ENCODE measurements at regions not wholly inside any gene's neighbourhood (a gene's known extent, or its start where the extent isn't known, plus 50 kb on each side); places are given as distances from the start of the nearest gene placed in this dataset.

DNA sequence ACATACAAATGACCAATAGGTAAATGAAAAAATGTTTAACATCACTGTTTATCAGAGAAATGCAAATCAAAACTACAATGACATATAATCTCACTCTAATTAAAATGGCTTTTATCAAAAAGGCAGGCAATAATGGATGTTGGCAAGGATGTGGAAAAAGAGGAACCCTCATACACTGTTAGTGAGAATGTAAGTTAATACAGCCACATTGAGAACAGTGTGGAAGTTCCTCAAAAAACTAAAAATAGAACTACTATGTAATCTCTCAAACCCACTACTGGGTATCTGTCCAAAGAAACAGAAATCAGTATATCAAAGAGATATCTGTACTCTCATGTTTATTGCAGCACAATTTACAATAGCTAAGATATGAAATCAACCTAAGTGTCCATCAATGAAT lies 165.9 kb upstream of the HHIP start:
- ATAC-seq (ENCODE audit: low read depth) (no peak), DNase-seq (no peak)
- H3K27ac Mint-ChIP-seq: no peak overlapping the region
- H3K9me3 Mint-ChIP-seq: no peaks in the 10 kb centered on the region
- H3K4me3 Mint-ChIP-seq: no peak overlapping the region
- H3K36me3 Mint-ChIP-seq: no peaks in the 10 kb centered on the region
- POLR2A ChIA-PET: no interaction called here
- H3K4me1 Mint-ChIP-seq: no peaks in the 10 kb centered on the region
- no peaks in the 10 kb centered on the region for H3K27me3 Mint-ChIP-seq

- no peak for ATAC-seq (ENCODE audit: low read depth)
- DNase-seq: no peak
- no peaks in the 10 kb centered on the region for H3K4me1 Mint-ChIP-seq
- no peak overlapping the region for H3K4me3 Mint-ChIP-seq
- POLR2A ChIA-PET: no interaction called here
- no peaks in the 10 kb centered on the region for H3K27me3 Mint-ChIP-seq
- H3K36me3 Mint-ChIP-seq: no peaks in the 10 kb centered on the region
- H3K9me3 Mint-ChIP-seq: peaks cover 4% of the 10 kb centered on the region
- no peak overlapping the region for H3K27ac Mint-ChIP-seq
Observed at GRCh38 chr4:144489831-144490230, 156.1 kb upstream of the HHIP start.

- H3K4me1 Mint-ChIP-seq: no peaks in the 10 kb centered on the region
- no peak overlapping the region for H3K4me3 Mint-ChIP-seq
- no peak overlapping the region for H3K27ac Mint-ChIP-seq
- POLR2A ChIA-PET: no interaction called here
- DNase-seq (no peak), ATAC-seq (ENCODE audit: low read depth) (no peak)
- no peaks in the 10 kb centered on the region for H3K36me3 Mint-ChIP-seq
- no peaks in the 10 kb centered on the region for H3K9me3 Mint-ChIP-seq
- no peaks in the 10 kb centered on the region for H3K27me3 Mint-ChIP-seq
Observed at GRCh38 chr4:144494280-144494679, 151.7 kb upstream of the HHIP start.

GRCh38 chr4:144495944-144496343 lies 150.0 kb upstream of the HHIP start:
- H3K9me3 Mint-ChIP-seq: no peaks in the 10 kb centered on the region
- no peak overlapping the region for H3K27ac Mint-ChIP-seq
- DNase-seq (no peak), ATAC-seq (ENCODE audit: low read depth) (no peak)
- no peaks in the 10 kb centered on the region for H3K4me1 Mint-ChIP-seq
- no peak overlapping the region for H3K4me3 Mint-ChIP-seq
- H3K27me3 Mint-ChIP-seq: no peaks in the 10 kb centered on the region
- no peaks in the 10 kb centered on the region for H3K36me3 Mint-ChIP-seq
- POLR2A ChIA-PET: no interaction called here

- Mint-ChIP-seq H3K4me3 (no peak overlapping the region), H3K36me3 (no peaks in the 10 kb centered on the region), H3K27me3 (no peaks in the 10 kb centered on the region), H3K4me1 (no peaks in the 10 kb centered on the region), H3K27ac (no peak overlapping the region), H3K9me3 (no peaks in the 10 kb centered on the region)
- DNase-seq (no peak), ATAC-seq (ENCODE audit: low read depth) (no peak)
- POLR2A ChIA-PET: no interaction called here
Observed at GRCh38 chr4:144499777-144500176, 146.2 kb upstream of the HHIP start.

DNA sequence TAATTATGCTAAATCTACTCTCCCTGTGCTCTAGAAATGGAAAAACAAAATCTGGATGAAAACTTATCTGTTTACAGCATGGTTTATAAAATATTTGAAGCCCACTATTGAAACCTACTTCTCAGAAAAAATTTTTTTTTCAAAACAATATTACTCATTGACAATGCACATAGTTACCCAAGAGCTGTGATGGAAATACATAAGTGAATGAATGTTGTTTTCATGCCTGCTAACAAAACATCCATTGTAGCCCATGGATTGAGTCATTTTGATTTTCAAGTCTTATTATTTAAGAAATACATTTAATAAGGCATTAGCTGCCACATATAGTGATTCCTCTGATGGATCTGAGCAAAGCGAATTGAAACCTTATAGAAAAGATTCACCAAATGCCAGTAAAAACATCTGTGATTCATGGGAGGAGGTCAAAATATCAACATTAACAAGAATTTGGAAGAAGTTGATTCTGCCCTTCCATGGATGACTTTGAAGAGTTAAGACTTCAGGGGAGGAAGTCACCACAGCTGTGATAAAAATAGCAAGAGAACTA lies 144.7 kb upstream of the HHIP start:
- Mint-ChIP-seq H3K27ac (no peak overlapping the region), H3K36me3 (no peaks in the 10 kb centered on the region), H3K4me1 (no peaks in the 10 kb centered on the region), H3K27me3 (no peaks in the 10 kb centered on the region), H3K4me3 (no peak overlapping the region), H3K9me3 (no peaks in the 10 kb centered on the region)
- POLR2A ChIA-PET: no interaction called here
- ATAC-seq (ENCODE audit: low read depth) (no peak), DNase-seq (no peak)

DNA sequence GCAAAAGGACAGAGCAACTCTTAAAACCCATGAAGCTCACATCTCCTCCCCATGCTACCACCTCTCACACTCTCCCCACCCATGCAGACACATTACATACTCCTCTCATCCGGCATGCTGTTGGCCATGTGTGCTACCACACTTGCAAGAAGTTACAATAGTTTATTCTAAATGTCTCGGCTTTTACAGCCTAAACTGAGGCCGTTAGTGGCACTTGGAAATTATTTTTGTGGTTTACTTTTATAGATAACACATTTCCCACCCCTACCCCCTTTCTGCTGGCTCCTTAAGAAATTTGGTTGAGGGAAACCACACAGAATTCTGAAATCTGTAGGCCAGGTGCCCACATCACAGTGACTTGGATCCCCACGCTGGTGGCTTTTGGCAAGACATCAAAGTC lies 141.1 kb upstream of the HHIP start:
- Mint-ChIP-seq H3K27ac (no peak overlapping the region), H3K4me1 (no peaks in the 10 kb centered on the region), H3K36me3 (no peaks in the 10 kb centered on the region), H3K4me3 (no peak overlapping the region), H3K27me3 (no peaks in the 10 kb centered on the region), H3K9me3 (no peaks in the 10 kb centered on the region)
- POLR2A ChIA-PET: no interaction called here
- ATAC-seq (ENCODE audit: low read depth) (no peak), DNase-seq (no peak)

GRCh38 chr4:144507311-144508101 lies 138.4 kb upstream of the HHIP start:
- no peaks in the 10 kb centered on the region for H3K4me1 Mint-ChIP-seq
- H3K27me3 Mint-ChIP-seq: no peaks in the 10 kb centered on the region
- POLR2A ChIA-PET: no interaction called here
- ATAC-seq (ENCODE audit: low read depth) (no peak), DNase-seq (no peak)
- H3K36me3 Mint-ChIP-seq: no peaks in the 10 kb centered on the region
- H3K4me3 Mint-ChIP-seq: no peak overlapping the region
- no peak overlapping the region for H3K27ac Mint-ChIP-seq
- H3K9me3 Mint-ChIP-seq: no peaks in the 10 kb centered on the region

DNA sequence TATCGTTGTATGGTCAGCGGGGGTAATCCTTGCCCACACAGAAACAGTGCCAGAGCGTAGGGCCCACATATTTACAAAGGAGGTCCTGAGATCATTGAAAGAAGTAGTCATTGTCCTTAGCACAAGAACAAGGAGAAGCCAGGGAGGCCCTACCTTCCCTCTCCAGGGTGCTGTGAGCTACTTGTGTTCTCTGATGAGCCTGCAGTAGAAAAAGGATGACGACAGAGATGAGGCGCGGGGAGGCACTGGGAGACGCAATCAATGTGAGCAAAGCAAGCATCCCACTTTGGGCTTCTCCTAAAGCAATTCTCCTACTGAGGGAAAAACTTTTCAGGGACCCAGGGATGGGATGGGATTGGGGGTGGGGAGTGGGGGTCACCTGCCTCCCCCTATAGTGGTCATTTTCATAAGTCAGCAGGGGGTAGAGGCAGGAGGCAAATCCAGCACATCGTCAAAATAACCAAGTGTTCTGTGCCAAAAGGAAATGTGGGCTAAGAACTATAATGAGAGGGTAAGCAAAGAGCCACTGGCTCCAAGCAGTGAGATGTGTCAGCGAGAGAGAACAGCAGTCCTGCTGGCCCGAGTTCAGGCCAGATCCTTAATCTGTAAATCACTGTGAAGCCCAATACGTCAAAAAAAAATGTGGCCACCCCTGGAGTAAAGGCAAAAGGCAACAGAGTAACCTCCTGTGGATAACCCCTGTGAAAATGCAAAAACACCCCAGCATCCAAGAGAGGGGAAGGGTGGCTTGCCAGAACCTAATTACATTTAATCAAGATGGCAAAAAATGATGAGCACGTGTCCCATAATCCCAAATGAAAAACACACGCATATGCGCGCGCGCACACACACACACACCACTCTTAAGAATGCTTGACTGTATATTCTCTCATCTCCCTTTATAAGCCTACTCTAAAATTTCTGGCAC lies 136.6 kb upstream of the HHIP start:
- Mint-ChIP-seq H3K4me3 (no peak overlapping the region), H3K36me3 (no peaks in the 10 kb centered on the region), H3K27me3 (peaks cover 3% of the 10 kb centered on the region), H3K4me1 (no peaks in the 10 kb centered on the region), H3K9me3 (no peaks in the 10 kb centered on the region), H3K27ac (no peak overlapping the region)
- no peak for DNase-seq
- no peak for ATAC-seq (ENCODE audit: low read depth)
- POLR2A ChIA-PET: no interaction called here

DNA sequence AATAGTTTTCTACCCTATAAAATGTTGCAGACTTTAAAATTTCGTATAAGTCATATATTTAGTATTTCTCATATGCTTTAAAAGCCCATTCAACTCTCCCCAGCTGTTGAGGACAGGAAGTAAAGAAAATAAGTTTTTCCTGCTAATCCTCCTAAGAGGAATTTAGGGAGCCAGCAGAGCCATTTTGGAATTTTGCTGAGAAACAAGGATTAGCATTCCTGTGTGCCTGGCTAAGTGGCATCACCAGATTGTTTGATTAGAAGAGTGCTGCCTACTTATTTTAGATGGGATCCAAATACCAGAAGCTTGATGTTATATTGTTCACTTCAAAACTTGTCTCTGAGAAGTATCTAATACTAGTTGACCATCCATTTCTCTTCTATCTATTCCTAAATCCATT lies 131.2 kb upstream of the HHIP start:
- DNase-seq (no peak), ATAC-seq (ENCODE audit: low read depth) (no peak)
- Mint-ChIP-seq H3K27ac (no peak overlapping the region), H3K36me3 (no peaks in the 10 kb centered on the region), H3K9me3 (no peaks in the 10 kb centered on the region), H3K27me3 (peaks cover 3% of the 10 kb centered on the region), H3K4me3 (no peak overlapping the region), H3K4me1 (no peaks in the 10 kb centered on the region)
- POLR2A ChIA-PET: no interaction called here

GRCh38 chr4:144518181-144518895 lies 127.6 kb upstream of the HHIP start:
- Mint-ChIP-seq H3K4me1 (no peaks in the 10 kb centered on the region), H3K27me3 (no peaks in the 10 kb centered on the region), H3K27ac (no peak overlapping the region), H3K36me3 (no peaks in the 10 kb centered on the region), H3K4me3 (no peak overlapping the region), H3K9me3 (no peaks in the 10 kb centered on the region)
- POLR2A ChIA-PET: no interaction called here
- DNase-seq (no peak), ATAC-seq (ENCODE audit: low read depth) (no peak)

DNA sequence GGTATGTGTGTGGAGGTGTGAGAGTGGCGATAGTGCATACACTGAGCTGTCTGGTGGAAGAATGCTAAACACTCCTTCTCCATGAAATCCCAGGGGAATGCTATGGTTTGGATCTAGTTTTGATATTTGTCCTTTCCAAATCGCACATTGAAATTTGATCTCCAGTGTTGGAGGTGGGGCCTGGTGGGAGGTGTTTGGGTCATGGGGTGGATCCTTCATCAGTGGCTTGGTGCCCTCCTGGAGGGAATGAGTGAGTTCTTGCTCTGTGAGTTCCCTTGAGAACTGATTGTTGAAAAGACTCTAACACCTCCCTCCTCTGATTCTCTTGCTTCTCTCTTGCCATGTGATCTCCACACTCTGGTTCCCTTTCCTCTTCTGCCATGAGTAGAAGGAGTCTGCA lies 114.1 kb upstream of the HHIP start:
- no peaks in the 10 kb centered on the region for H3K4me1 Mint-ChIP-seq
- H3K27me3 Mint-ChIP-seq: no peaks in the 10 kb centered on the region
- H3K4me3 Mint-ChIP-seq: no peak overlapping the region
- DNase-seq (no peak), ATAC-seq (ENCODE audit: low read depth) (no peak)
- H3K27ac Mint-ChIP-seq: no peak overlapping the region
- no peaks in the 10 kb centered on the region for H3K9me3 Mint-ChIP-seq
- POLR2A ChIA-PET: no interaction called here
- no peaks in the 10 kb centered on the region for H3K36me3 Mint-ChIP-seq

GRCh38 chr4:144547678-144548298 lies 98.2 kb upstream of the HHIP start:
- H3K27ac Mint-ChIP-seq: no peak overlapping the region
- no peaks in the 10 kb centered on the region for H3K4me1 Mint-ChIP-seq
- H3K36me3 Mint-ChIP-seq: no peaks in the 10 kb centered on the region
- no peak overlapping the region for H3K4me3 Mint-ChIP-seq
- H3K9me3 Mint-ChIP-seq: no peaks in the 10 kb centered on the region
- DNase-seq (no peak), ATAC-seq (ENCODE audit: low read depth) (no peak)
- POLR2A ChIA-PET: no interaction called here
- no peaks in the 10 kb centered on the region for H3K27me3 Mint-ChIP-seq
